K562 (cell line): ENCODE measurements at regions not wholly inside any gene's neighbourhood (a gene's known extent, or its start where the extent isn't known, plus 50 kb on each side); places are given as distances from the start of the nearest gene placed in this dataset.
"Not testable (repeated sequence)": the region's sequence is repeated elsewhere in the genome, so short reads cannot be mapped to it uniquely, and the experiment has no call there.

Experiments used
- ATAC-seq: fragments of 200-7000 bp; cut with Tn5 transposase; 3 replicates; pipeline ENCODE4 v1.9.1; 2020; ENCODE audit warnings: moderate library complexity
- BruUV-seq: library from RNA; stranded (reverse); fragments of 400-500 nt; replicated peaks from 2 replicates; lab custom pipeline; 2021; lab: Mats Ljungman, UMichigan
- CTCF ChIA-PET: fragments of 300-600 bp; formaldehyde crosslinking; extraction: SDS; loops from one replicate; lab custom pipeline; 2021; ENCODE audit warnings: low intra/inter-chr PET ratio; lab: Yijun Ruan, JAX
- POLR2A ChIA-PET: fragments of 300-600, 350-650 bp; sonication (Branson Sonifier 250); formaldehyde crosslinking; extraction: SDS; loops from one replicate; lab custom pipeline; 2021; ENCODE audit warnings: antibody characterized with exemption, inconsistent platforms; lab: Yijun Ruan, JAX
- DNase-seq, 4 experiments: peaks; one replicate each; pipeline versions ENCODE4 v3.0.0 to v3.0.0-alpha.2; 2011 to 2018; ENCODE audit warnings: low spot score in 3 of 4, mixed read lengths in 3 of 4; ENCODE audit errors: extremely low read depth in 1 of 4
- FAIRE-seq: peaks from 2 replicates; lab custom pipeline; 2011; peaks lifted over from hg19 to GRCh38; lab: Jason Lieb, UNC
- H2AFZ ChIP-seq: 2 replicates; pipeline ENCODE4 v1.6.0; 2011; ENCODE audit warnings: low read depth, low read length, control low read depth, inconsistent platforms
- H3K27ac ChIP-seq: fragments of 200-600 bp; 3 replicates; pipeline ENCODE4 v1.8.0; 2011; ENCODE audit warnings: low read depth, mild to moderate bottlenecking, control low read depth, inconsistent platforms, low read length, moderate library complexity, mixed read lengths; ENCODE audit errors: extremely low read depth
- H3K27me3 ChIP-seq, 2 experiments: fragments of 300-600 bp in 1 of 2; 2 replicates in 1 of 2; 3 replicates in 1 of 2; pipeline versions ENCODE4 v1.6.0 to v1.8.0; 2011; ENCODE audit warnings: inconsistent platforms in 2 of 2, low read length in 2 of 2, mild to moderate bottlenecking in 1 of 2, mixed read lengths in 1 of 2, moderate library complexity in 1 of 2; ENCODE audit not compliant: control insufficient read depth in 2 of 2, insufficient read depth in 2 of 2
- H3K36me3 ChIP-seq: fragments of 300-600 bp; 3 replicates; pipeline ENCODE4 v1.8.0; 2011; ENCODE audit warnings: mild to moderate bottlenecking, low read length, inconsistent platforms; ENCODE audit not compliant: control insufficient read depth, insufficient read depth
- H3K4me1 ChIP-seq, 2 experiments: fragments of 200-600 bp in 1 of 2; replicated peaks in 1 of 2; 2 replicates in 1 of 2; 3 replicates in 1 of 2; pipeline versions ENCODE4 v1.5.1 to v1.8.0; 2011; ENCODE audit warnings: inconsistent platforms in 2 of 2, low read length in 2 of 2, mild to moderate bottlenecking in 1 of 2, mixed read lengths in 1 of 2, moderate library complexity in 1 of 2; ENCODE audit not compliant: control insufficient read depth in 2 of 2, insufficient read depth in 2 of 2
- H3K4me2 ChIP-seq: 2 replicates; pipeline ENCODE4 v1.6.1; 2011; ENCODE audit warnings: low read length, control low read depth, inconsistent platforms, mixed read lengths; ENCODE audit not compliant: insufficient read depth
- H3K4me3 ChIP-seq: fragments of 200-600 bp; sonication (generic), shearing (Covaris generic); 2 replicates; pipeline ENCODE4 v1.5.1; 2016; ENCODE audit warnings: control low read depth, inconsistent platforms
- H3K79me2 ChIP-seq: fragments of 200-600 bp; 3 replicates; pipeline ENCODE4 v1.8.0; 2011; ENCODE audit warnings: low read length, inconsistent platforms; ENCODE audit not compliant: control insufficient read depth, insufficient read depth
- H3K9ac ChIP-seq, 2 experiments: 2 replicates each; pipeline versions ENCODE4 v1.6.0 to v1.6.1; 2011; ENCODE audit warnings: low read depth in 2 of 2, low read length in 2 of 2, control low read depth in 1 of 2, inconsistent platforms in 1 of 2, mild to moderate bottlenecking in 1 of 2, mixed read lengths in 1 of 2; ENCODE audit not compliant: insufficient read depth in 1 of 2
- H3K9me1 ChIP-seq: one replicate; pipeline ENCODE4 v1.6.0; 2011; ENCODE audit warnings: inconsistent platforms, mild to moderate bottlenecking, low read length, moderate library complexity; ENCODE audit not compliant: control insufficient read depth, insufficient read depth
- H3K9me3 ChIP-seq: replicated peaks from 2 replicates; pipeline ENCODE4 v1.5.1; 2011; ENCODE audit warnings: low read depth, low read length, inconsistent platforms; ENCODE audit not compliant: control insufficient read depth, insufficient read depth
- H4K20me1 ChIP-seq: replicated peaks from 2 replicates; pipeline ENCODE4 v1.6.1; 2011; ENCODE audit warnings: low read length, inconsistent platforms, mixed read lengths; ENCODE audit not compliant: control insufficient read depth, insufficient read depth
- WGBS: fragments of 100-300 bp; shearing (Covaris generic); methylation state at CpG from one replicate; pipeline ENCODE4 v1.1.6; 2016; ENCODE audit warnings: low coverage, mixed read lengths; ENCODE audit not compliant: insufficient coverage; ENCODE audit errors: missing lambda C conversion rate; 5-methylcytosine and 5-hydroxymethylcytosine counted together
- in situ Hi-C: fragments of 300-500 bp; cut with MboI; formaldehyde crosslinking; loops from 4 replicates; pipeline ENCODE4 v1.15.0; 2018; ENCODE audit warnings: inconsistent platforms, mixed read lengths
- intact Hi-C: fragments of 100-400 bp; cut with micrococcal nuclease; formaldehyde crosslinking; loops from 2 replicates; pipeline ENCODE4 v1.14.2; 2022

GRCh38 chr2:87587934-87588333 lies 160.0 kb upstream of the PLGLB2 start:
- WGBS: no CpG with 5 or more reads among the region's 1 CpG
- H4K20me1 ChIP-seq, H3K27ac ChIP-seq, H3K9me1 ChIP-seq, DNase-seq, in situ Hi-C loops, POLR2A ChIA-PET, H3K9ac ChIP-seq, intact Hi-C loops, H3K9me3 ChIP-seq, FAIRE-seq, ATAC-seq, BruUV-seq, H3K4me3 ChIP-seq, H3K4me2 ChIP-seq, H3K27me3 ChIP-seq, H2AFZ ChIP-seq, CTCF ChIA-PET, H3K36me3 ChIP-seq, H3K79me2 ChIP-seq, H3K4me1 ChIP-seq: not testable (repeated sequence)

GRCh38 chr2:87592974-87593373 lies 154.9 kb upstream of the PLGLB2 start:
- intact Hi-C loops, H3K27ac ChIP-seq, H4K20me1 ChIP-seq, in situ Hi-C loops, ATAC-seq, H3K4me3 ChIP-seq, DNase-seq, FAIRE-seq, CTCF ChIA-PET, POLR2A ChIA-PET, H3K36me3 ChIP-seq, BruUV-seq, H3K4me1 ChIP-seq, H3K27me3 ChIP-seq, H3K9me1 ChIP-seq, H2AFZ ChIP-seq, H3K9me3 ChIP-seq, H3K79me2 ChIP-seq, H3K4me2 ChIP-seq, H3K9ac ChIP-seq: not testable (repeated sequence)
- 83% methylated on average over 2 of the region's 4 CpGs for WGBS
